HS-27A (cell line): ENCODE measurements at regions not wholly inside any gene's neighbourhood (a gene's known extent, or its start where the extent isn't known, plus 50 kb on each side); places are given as distances from the start of the nearest gene placed in this dataset.

Experiments used
- DNase-seq: peaks from one replicate; pipeline ENCODE4 v3.0.0-alpha.2; 2012; ENCODE audit warnings: low read depth, missing footprints

GRCh38 chr3:23099677-23100076 is 103.5 kb upstream of the UBE2E2 start:
- DNase-seq: no peak

- no peak for DNase-seq
Observed at GRCh38 chr3:23100106-23100505, 103.0 kb upstream of the UBE2E2 start.

GRCh38 chr3:23103764-23104163 is 99.4 kb upstream of the UBE2E2 start:
- DNase-seq: no peak

DNA sequence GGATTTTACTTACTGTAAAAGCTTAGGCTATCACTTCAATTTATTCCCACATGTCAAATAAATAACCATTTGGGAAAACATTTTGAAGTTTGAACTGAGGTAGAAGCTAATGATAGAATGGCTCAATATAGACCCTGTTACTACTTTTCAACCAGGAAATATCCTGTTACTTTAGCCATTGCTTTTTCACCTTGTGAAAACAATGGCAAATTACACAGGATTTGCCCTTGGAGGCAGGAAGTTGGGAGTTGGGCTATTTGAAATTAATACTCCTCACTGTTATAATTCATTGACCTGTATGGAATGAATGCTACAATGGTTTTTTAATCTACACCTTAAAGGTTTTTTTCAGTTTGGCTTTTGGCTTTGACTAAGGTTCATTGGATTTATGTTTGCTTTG is 98.1 kb upstream of the UBE2E2 start:
- no peak for DNase-seq

DNA sequence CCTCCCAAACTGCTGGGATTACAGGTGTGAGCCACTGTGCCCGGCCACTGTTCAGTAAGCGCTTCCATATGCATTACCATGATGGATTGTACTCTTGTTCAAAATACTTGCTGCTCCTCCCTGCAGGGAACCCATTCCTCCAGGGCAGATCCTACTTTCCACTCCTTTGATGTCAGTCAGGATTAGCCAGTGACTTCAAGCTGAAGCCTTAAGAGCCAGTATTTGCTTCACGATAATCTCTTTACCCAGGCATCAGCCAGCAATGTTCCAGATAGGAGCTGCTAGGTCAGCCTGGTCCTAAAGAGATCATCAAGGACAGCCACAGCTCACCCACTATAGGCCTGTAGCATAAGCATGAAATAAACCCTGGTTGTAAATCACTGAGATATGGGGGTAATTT is 96.5 kb upstream of the UBE2E2 start:
- DNase-seq: no peak

- DNase-seq: no peak
Observed at GRCh38 chr3:23107221-23107620, 95.9 kb upstream of the UBE2E2 start.

- no peak for DNase-seq
Observed at GRCh38 chr3:23108451-23109057, 94.6 kb upstream of the UBE2E2 start.

DNA sequence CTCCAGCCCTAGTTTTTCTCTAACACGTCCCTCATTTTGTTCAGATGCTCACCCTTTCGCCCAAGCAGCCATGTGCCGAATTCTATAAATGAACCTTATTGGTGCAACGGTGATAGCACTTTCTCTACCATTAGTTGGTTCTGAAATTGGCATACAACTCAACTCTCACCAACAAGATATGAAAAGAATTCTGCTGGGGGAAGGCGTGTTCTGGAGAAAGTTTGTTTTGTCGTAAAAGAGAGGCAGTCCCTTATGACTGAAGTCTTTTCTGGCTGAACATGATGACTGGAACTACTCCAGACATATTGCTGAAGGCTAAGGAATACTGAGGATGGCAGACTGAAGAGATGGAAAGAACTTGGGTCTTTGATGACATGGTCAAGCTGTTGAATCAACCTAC is 91.8 kb upstream of the UBE2E2 start:
- no peak for DNase-seq

DNA sequence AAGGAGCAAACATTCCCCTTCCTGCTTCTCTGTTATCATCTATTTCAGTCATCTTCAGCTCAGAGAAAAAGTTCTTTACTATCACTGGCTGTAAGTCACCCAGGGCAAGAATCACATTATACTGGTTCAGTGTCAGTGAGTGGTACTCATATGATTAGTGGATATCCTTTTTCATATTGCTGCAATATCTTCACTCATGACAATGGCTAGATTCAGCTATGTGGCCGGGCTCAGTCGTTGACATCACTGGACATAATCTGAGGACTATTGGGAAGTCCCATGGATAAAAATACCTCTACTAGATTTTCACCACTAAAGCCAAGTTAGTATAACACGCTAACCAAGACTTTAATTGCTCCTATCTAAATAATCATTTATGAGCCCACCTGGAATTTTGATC is 91.3 kb upstream of the UBE2E2 start:
- no peak for DNase-seq

GRCh38 chr3:23112491-23112890 is 90.6 kb upstream of the UBE2E2 start:
- no peak for DNase-seq

DNA sequence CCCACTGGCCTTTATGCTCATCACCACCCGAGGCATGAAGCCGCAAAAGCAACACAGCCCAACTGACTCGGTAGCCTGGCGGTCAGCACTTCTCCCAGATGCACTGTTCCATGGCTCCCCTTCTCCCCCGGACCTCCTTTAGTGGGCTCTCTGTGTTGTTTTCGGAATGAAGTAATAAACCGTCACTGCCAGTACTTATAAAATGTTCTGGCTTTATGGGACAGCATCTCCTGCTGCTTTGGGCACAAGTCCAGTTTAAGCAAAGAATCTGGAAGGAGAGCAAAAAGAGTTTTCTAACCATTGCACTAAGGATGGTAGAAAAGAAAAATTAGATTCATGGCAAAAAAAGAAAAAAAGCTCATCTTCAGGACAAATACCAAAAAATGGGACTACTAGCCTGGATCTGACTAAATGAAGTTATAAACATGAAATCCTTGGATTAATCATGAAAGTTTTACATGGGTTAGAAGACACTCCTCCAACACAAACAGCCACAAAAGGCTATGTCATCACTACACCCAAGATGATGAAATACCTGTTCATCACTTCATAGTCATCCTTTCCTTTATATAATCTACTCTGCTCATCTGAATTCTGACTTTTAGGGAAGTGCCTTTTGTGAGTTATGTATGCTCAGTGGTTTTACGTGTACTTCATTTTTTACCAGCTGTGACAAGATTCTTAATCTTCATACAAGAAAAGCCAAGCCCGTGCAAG is 89.5 kb upstream of the UBE2E2 start:
- DNase-seq: no peak

DNA sequence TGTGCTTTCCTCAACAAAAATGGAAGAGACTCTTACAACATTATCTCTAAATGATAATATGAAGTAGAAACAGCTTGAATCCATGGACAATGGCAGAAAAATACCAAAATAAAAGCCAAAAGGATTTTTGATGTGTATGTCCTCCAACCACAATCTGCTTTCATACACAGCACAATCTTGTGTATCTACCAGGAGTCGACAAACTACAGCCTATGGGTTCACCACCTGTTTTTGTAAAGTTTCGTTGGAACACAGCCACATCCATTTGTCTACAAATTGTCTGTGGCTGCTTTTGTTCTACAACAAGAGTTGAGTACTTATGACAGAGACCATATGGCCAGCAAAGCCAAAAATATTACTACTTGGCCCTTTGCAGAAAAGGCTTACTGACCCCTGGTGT is 88.7 kb upstream of the UBE2E2 start:
- no peak for DNase-seq

DNA sequence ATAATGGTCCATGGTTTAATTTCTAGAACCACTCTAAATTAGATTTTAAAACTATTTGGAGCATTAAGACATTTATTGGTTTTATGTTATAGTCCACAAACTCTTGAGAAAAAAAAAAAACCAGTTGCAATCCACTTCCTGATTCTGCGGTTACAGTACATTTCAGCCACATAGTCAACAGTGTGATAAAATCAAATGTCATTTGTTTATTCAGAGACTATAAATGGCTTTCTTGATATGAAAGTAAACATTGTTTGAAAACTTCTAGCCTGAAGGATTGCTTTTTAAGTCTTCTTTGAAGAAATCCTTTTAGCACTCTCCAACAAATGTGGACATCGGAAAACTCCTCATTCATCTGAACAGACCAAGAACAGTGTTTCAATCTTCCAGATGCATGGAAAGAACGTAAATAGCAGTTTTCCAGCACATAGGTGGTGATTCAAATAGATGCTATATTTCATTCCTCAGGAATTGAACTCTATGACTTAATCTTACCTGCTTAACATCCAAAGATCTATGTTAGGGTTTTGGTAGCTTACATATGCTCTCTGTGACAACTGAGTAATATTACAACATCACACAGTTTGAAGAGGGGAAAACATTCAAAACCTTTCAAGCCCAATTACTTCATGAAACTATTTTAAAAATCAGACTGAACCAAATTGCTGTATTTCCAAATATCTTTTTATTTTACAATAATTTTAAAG is 87.8 kb upstream of the UBE2E2 start:
- DNase-seq: no peak

DNA sequence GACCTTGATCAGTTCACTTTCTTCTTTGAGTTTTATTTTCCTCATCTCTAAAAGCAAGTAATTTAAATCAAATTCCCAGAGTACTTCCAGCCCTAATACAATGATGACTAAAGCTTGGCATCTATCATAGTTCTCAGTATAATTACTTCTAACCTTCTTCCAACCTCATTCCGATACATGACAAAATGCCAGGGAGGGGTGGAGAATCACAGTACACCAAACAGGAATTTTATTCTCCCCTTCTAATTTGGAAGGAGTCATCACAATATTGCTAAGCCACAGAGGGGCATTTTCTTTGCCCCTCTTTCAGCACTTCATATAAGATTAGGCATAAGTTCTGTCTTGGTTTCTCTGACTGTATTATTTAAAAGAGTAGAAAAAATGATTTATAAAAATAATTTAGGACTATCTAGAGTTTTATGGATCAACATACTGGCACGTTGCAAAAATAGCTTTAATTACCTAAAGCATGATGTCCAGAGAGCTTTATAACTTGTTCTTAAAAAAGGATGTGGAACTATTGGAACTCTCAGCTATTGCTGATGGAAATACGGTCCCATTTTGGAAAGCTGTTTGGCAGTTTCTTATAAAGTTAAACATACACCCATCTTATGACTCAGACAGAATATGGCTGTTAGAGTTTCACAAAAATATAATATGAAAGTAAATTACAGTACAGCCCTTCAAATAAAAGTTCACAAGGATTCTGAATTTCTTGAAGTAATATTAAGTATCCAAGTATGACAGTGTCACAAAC is 86.9 kb upstream of the UBE2E2 start:
- DNase-seq: no peak

GRCh38 chr3:23117856-23118255 is 85.3 kb upstream of the UBE2E2 start:
- no peak for DNase-seq

DNA sequence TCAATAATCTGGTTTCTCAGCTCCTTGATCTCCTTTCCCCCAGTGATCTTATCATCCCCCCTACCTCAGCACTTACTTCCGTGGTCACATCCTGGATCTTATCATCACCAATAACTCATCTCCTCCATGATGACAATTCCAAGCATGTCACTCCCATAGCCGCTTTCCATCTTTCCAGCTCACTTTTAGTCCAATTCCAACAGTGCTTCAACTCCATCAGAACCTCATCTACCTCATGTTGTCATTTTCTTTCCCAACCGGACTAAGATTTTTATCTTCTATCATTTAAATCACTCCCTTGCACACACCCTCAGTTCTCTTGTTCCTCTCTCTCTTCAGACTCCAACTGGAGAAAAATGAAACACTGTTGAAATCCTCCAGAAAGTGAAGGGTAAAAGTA is 75.9 kb upstream of the UBE2E2 start:
- no peak for DNase-seq

DNA sequence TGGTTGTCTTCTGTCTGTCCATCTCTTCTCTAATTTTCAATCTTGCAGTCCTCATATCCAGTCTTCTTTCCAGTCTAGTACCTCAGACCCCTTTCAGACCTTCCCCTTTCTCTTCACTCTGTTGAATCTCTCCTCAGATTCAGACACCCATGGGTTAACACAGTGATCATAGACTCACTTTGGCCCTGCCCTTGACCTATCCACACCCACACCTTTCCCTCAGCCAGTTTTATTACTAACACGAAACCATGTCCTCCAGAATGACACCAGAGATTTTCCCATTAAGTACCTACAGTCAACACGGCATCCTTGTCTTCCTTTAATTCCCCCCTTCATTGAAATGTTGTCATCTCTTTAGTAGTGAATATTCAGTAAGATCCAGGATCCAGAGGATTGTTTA is 74.5 kb upstream of the UBE2E2 start:
- no peak for DNase-seq

DNA sequence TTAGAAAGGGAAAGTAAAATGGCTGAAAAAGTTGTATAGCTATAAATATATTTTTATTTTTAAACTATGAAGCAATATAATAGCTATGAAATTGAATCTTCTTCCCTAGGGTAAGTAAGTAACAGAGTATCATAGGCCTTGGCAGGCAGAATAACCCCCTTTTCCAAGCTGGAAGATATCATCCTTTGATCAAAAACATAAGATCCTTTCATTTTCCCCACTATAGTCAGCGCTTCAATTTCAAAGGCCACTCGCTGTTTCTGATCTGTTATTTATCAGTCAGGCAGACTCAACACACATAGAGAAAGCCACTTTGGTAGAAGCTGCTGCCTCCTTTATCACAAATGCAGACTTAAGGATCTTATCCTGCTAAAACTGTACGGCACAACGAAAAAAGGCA is 74.0 kb upstream of the UBE2E2 start:
- no peak for DNase-seq

DNA sequence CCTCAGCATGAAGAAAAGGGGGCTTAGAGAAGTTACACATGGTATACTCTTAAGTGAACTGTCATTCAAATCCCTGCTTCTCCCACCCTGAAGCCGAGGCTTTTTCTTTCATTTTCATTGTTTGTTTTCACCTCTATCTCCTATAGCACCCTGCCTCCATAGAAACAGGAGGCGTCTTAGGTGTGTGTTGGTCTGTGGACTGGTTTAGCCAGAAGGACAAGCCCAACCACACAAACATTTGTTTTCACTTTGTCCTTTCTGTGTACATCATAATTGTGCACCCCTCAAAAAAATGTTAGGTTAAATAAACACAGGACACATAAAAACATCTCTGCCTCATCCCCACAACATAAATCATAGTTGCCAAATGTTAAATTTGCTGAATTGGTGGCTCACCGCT is 73.3 kb upstream of the UBE2E2 start:
- DNase-seq: no peak

- no peak for DNase-seq
Observed at GRCh38 chr3:23130406-23130805, 72.7 kb upstream of the UBE2E2 start.

DNA sequence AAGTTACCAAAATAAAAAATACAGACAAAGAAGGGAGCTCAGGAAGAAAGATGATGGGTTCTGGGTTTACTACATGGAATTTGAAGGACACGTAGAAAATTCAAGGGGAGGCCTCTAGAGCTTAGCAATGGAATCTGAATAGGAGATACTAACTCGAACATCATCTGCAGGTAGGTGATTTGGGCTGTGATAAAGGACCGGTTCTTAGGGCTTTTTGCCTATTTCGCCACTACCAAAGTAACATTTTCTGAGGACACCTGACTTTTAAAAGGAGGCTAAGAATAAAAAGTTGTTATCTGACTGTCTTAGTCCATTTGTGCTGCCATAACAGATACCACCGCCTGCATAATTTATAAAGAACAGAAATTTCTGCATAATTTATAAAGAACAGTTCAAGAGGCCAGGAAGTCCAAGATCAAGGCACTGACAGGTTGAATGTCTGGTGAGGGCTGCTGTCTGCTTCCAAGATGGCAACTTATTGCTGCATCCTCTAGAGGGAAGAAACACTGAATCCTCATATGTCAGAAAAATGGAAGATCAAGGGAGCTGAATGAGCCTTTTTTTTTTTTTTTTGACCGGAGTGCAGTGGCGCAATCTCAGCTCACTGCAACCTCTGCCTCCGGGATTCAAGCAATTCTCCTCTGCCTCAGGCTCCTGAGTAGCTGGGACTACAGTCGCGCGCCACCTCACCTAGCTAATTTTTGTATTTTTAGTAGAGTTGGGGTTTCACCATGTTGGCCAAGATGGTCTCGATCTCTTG is 67.9 kb upstream of the UBE2E2 start:
- DNase-seq: no peak

GRCh38 chr3:23136054-23136453 is 67.1 kb upstream of the UBE2E2 start:
- DNase-seq: no peak
